Esophagus squamous epithelium (tissue), 5 donors: ENCODE measurements at regions not wholly inside any gene's neighbourhood (a gene's known extent, or its start where the extent isn't known, plus 50 kb on each side); places are given as distances from the start of the nearest gene placed in this dataset.

Experiments
- DNase-seq: peaks from one replicate; lab custom pipeline; 2025; lab: John Stamatoyannopoulos, UW
- H3K27ac ChIP-seq, 4 donors: fragments of 200-600 bp; sonication (generic); one replicate each; pipeline ENCODE4 v1.5.1; 2016 to 2019; ENCODE audit warnings: mild to moderate bottlenecking in 1 of 4
- H3K27me3 ChIP-seq, 4 donors: fragments of 200-600 bp; sonication (generic); 1 replicate in 3 of 4; 2 replicates in 1 of 4; pipeline versions ENCODE4 v1.5.1 to v1.6.0; 2017 to 2021; ENCODE audit warnings: antibody characterized with exemption in 1 of 4
- H3K36me3 ChIP-seq, 3 donors: fragments of 200-600 bp; sonication (generic); one replicate each; pipeline ENCODE4 v1.5.1; 2016 to 2019
- H3K4me1 ChIP-seq, 3 donors: fragments of 200-600 bp; sonication (generic); one replicate each; pipeline ENCODE4 v1.5.1; 2017 to 2019
- H3K4me3 ChIP-seq, 4 donors: fragments of 200-600 bp; sonication (generic); 1 replicate in 3 of 4; 2 replicates in 1 of 4; pipeline ENCODE4 v1.5.1; 2016 to 2019; ENCODE audit warnings: mild to moderate bottlenecking in 2 of 4, moderate library complexity in 1 of 4
- H3K9me3 ChIP-seq, 3 donors: fragments of 200-600 bp; sonication (generic); one replicate each; pipeline ENCODE4 v1.5.1; 2016 to 2019
- POLR2A ChIP-seq, 4 donors: fragments of 450-650 bp; IDR thresholded peaks; one replicate each; pipeline ENCODE4 v1.6.1; 2017; ENCODE audit warnings: antibody characterized with exemption in 4 of 4, mild to moderate bottlenecking in 4 of 4, moderate library complexity in 3 of 4
- WGBS, 2 donors: methylation state at CpG; one replicate each; pipeline ENCODE4 v1.1.5; 2018; 5-methylcytosine and 5-hydroxymethylcytosine counted together
- intact Hi-C: fragments of 100-400 bp; cut with DNase I; formaldehyde crosslinking; loops from one replicate; pipeline ENCODE4 v1.15.0; 2022
- TF ChIP-seq, protein P1 (sequence below), 6 experiments: fragments of 450-650 bp in 4 of 6; fragments of 200-600 bp in 2 of 6; sonication (generic) in 2 of 6; IDR thresholded peaks; one replicate each; pipeline ENCODE4 v1.5.1; 2016 to 2019; ENCODE audit warnings: antibody characterized with exemption in 6 of 6, mild to moderate bottlenecking in 4 of 6, moderate library complexity in 4 of 6
- donor health status: DM: yes; HTN: yes; CAD: no.

DNA sequence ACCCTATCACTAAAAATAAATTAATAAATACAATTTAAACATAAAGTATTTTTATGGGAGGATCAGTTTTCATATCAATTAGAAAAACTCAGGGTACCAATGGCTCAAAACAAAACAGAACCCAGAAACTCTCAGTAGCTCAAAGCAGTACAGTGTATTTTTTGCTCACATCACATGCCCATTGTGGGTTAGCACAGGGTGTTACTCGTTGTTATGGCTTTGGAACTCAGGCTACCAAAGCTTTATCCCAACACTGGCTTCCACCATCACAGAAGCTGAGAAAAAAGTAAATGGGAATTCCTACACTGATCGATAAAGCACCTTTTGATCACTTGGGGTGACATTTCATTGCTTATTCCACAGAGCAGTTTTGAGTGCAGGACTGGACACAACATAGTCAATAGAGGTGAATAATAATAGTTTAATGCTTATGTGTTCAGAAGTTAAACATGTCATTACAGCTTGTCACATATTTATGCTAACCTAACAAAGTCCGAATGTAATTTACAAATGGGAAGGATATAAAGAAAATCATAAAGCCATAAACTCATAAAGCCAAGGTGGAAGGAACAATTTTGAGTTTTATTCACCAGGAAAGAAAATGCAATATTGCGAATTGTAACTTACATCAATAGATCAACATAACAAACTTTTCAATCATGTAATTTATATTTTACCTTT, 484.5 kb upstream of the TMPRSS15 start:
- H3K27ac ChIP-seq: no peak overlapping the region
- DNase-seq: no peak
- no peak overlapping the region for H3K4me3 ChIP-seq
- H3K4me1 ChIP-seq: no peaks in the 10 kb centered on the region
- no peaks in the 10 kb centered on the region for H3K27me3 ChIP-seq
- H3K36me3 ChIP-seq: no peaks in the 10 kb centered on the region
- intact Hi-C loops: no loop called here
- TF ChIP-seq, protein P1, sequence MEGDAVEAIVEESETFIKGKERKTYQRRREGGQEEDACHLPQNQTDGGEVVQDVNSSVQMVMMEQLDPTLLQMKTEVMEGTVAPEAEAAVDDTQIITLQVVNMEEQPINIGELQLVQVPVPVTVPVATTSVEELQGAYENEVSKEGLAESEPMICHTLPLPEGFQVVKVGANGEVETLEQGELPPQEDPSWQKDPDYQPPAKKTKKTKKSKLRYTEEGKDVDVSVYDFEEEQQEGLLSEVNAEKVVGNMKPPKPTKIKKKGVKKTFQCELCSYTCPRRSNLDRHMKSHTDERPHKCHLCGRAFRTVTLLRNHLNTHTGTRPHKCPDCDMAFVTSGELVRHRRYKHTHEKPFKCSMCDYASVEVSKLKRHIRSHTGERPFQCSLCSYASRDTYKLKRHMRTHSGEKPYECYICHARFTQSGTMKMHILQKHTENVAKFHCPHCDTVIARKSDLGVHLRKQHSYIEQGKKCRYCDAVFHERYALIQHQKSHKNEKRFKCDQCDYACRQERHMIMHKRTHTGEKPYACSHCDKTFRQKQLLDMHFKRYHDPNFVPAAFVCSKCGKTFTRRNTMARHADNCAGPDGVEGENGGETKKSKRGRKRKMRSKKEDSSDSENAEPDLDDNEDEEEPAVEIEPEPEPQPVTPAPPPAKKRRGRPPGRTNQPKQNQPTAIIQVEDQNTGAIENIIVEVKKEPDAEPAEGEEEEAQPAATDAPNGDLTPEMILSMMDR (IDR thresholded peaks at IDR 0.05): no peak
- TF ChIP-seq POLR2A (IDR thresholded peaks at IDR 0.05): no peak
- 56 to 68% methylated on average over 4 of the region's 4 CpGs for WGBS, 2 donors
- no peaks in the 10 kb centered on the region for H3K9me3 ChIP-seq

DNA sequence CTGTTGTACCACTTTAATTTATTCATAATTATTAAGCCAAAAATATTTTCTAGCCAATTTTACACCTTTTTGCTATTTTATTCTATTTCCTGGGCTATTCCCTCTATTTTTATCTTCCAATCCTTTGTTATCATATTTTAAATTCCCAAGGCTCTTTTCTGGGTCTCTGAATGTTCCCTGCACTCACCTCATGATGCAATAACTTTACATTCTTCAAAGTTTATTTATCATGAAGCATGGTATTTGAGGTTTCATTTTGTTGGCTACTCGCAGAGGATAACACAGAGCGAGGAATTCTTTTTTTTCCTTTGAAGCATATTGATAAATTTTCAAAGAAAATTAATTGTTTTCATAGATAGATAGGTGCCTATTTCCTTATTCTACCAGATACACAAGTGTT, 489.8 kb upstream of the TMPRSS15 start:
- Histone ChIP-seq H3K4me3 (no peak overlapping the region), H3K36me3 (no peaks in the 10 kb centered on the region), H3K4me1 (no peaks in the 10 kb centered on the region), H3K9me3 (no peaks in the 10 kb centered on the region), H3K27me3 (no peaks in the 10 kb centered on the region), H3K27ac (no peak overlapping the region)
- TF ChIP-seq, protein P1 (IDR thresholded peaks at IDR 0.05): no peak
- TF ChIP-seq POLR2A (IDR thresholded peaks at IDR 0.05): no peak
- intact Hi-C loops: no loop called here
- DNase-seq: no peak
- 55 to 73% methylated on average over 2 of the region's 2 CpGs for WGBS, 2 donors

DNA sequence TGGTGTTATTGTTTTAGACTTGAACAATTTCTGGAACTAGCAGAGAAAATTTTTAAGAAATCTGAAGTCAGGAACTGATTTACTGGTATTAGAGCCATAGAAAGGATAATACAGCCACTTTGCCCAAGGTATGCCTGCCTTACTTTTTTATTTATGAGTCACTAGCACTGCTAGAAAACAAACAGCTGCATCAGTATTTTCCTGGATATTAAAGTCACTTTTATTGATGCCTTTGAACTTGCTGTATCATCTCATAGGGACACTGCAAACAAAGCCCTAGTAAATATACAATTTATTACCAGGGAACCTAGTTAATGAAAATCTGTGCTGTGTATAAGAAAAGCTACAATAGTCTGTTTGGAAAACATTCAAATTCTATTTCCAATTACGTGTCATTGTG, 490.8 kb upstream of the TMPRSS15 start:
- Histone ChIP-seq H3K36me3 (no peaks in the 10 kb centered on the region), H3K27ac (no peak overlapping the region), H3K9me3 (no peaks in the 10 kb centered on the region), H3K4me3 (no peak overlapping the region), H3K4me1 (no peaks in the 10 kb centered on the region), H3K27me3 (no peaks in the 10 kb centered on the region)
- intact Hi-C loops: no loop called here
- no peak for DNase-seq
- 0 to 16% methylated on average over 1 of the region's 1 CpG for WGBS, 2 donors
- TF ChIP-seq, protein P1 (IDR thresholded peaks at IDR 0.05): no peak
- no peak for TF ChIP-seq POLR2A (IDR thresholded peaks at IDR 0.05)

DNA sequence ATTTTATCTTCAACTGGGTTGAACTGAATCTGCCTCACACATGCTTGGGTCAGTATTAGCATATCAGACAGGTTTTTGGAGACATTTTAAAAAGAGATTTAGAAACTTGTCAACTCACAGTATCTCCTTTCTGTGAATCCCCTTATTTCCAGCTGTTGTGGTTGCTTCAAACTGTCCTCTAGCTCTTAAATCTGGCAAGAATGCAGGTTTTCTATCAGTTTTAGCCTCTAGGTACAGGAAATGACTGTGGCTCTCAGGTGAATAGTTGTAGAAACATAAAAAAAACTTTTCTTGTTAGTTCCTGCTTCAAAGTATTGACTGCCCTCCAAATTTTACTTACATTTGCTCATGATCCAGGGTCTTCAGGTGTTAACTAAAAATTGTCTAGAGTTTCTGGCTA, 495.7 kb upstream of the TMPRSS15 start:
- DNase-seq: no peak
- H3K4me1 ChIP-seq: no peaks in the 10 kb centered on the region
- H3K36me3 ChIP-seq: no peaks in the 10 kb centered on the region
- H3K27me3 ChIP-seq: no peaks in the 10 kb centered on the region
- H3K9me3 ChIP-seq: no peaks in the 10 kb centered on the region
- H3K4me3 ChIP-seq: no peak overlapping the region
- TF ChIP-seq, protein P1 (IDR thresholded peaks at IDR 0.05): no peak
- TF ChIP-seq POLR2A (IDR thresholded peaks at IDR 0.05): no peak
- intact Hi-C loops: no loop called here
- no peak overlapping the region for H3K27ac ChIP-seq

DNA sequence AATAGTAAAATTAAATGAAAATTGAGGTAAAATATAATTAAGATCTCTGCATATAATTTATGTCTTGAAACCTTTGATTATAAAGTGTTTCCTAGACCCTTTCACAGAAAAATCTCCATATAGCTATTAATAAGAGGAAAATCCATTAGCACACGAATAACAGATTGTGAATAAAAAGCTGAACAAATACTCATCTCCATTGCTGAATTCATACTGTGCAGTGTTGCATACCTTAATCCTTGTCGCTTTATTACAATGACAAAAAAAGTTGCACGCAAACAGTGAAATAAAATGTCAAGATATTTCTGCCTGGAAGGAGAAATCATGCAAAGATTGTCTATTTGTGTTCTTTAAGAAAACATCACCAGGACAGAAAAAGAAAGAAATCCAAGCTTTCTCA, 499.1 kb upstream of the TMPRSS15 start:
- Histone ChIP-seq H3K4me3 (no peak overlapping the region), H3K36me3 (no peaks in the 10 kb centered on the region), H3K4me1 (no peaks in the 10 kb centered on the region), H3K27me3 (no peaks in the 10 kb centered on the region), H3K27ac (no peak overlapping the region), H3K9me3 (no peaks in the 10 kb centered on the region)
- no peak for DNase-seq
- intact Hi-C loops: no loop called here
- TF ChIP-seq POLR2A (IDR thresholded peaks at IDR 0.05): no peak
- TF ChIP-seq, protein P1 (IDR thresholded peaks at IDR 0.05): no peak
- 45 to 56% methylated on average over 3 of the region's 3 CpGs for WGBS, 2 donors
